ENCODE measurements at regions not wholly inside any gene's neighbourhood (a gene's known extent, or its start where the extent isn't known, plus 50 kb on each side); places are given as distances from the start of the nearest gene placed in this dataset.

- in situ Hi-C loops (cut with MboI; ENCODE audit: low sequenced_read_pairs, unreplicated experiment) = no loop called here
These were observed 505.2 kb downstream of the PLPP3 start for GRCh38 chr1:56074007-56074651.

GRCh38 chr1:56073614-56074006 is 505.8 kb downstream of the PLPP3 start:
- in situ Hi-C loops (cut with MboI; ENCODE audit: low sequenced_read_pairs, unreplicated experiment) = no loop called here
- no peak for TF ChIP-seq CTCF (IDR thresholded peaks at IDR 0.05; ENCODE audit: borderline replicate concordance, control extremely low read depth, extremely low read depth, insufficient read depth, missing control alignments)
- DNase-seq (ENCODE audit: low spot score) = no peak

More at GRCh38 chr1:56074007-56074651, 505.2 kb downstream of the PLPP3 start:
- TF ChIP-seq CTCF (IDR thresholded peaks at IDR 0.05; ENCODE audit: borderline replicate concordance, control extremely low read depth, extremely low read depth, insufficient read depth, missing control alignments) = no peak
- no peak for DNase-seq (ENCODE audit: low spot score)

- TF ChIP-seq CTCF (IDR thresholded peaks at IDR 0.05; ENCODE audit: borderline replicate concordance, control extremely low read depth, extremely low read depth, insufficient read depth, missing control alignments) = no peak
- in situ Hi-C loops (cut with MboI; ENCODE audit: low sequenced_read_pairs, unreplicated experiment) = no loop called here
- DNase-seq (ENCODE audit: low spot score) = no peak
These were observed 506.2 kb downstream of the PLPP3 start for GRCh38 chr1:56073206-56073605.

- TF ChIP-seq CTCF (IDR thresholded peaks at IDR 0.05; ENCODE audit: borderline replicate concordance, control extremely low read depth, extremely low read depth, insufficient read depth, missing control alignments) = no peak
- in situ Hi-C loops (cut with MboI; ENCODE audit: low sequenced_read_pairs, unreplicated experiment) = no loop called here
- no peak for DNase-seq (ENCODE audit: low spot score)
These were observed 507.1 kb downstream of the PLPP3 start for GRCh38 chr1:56072310-56072709.

- DNase-seq (ENCODE audit: low spot score) = no peak
- no peak for TF ChIP-seq CTCF (IDR thresholded peaks at IDR 0.05; ENCODE audit: borderline replicate concordance, control extremely low read depth, extremely low read depth, insufficient read depth, missing control alignments)
- in situ Hi-C loops (cut with MboI; ENCODE audit: low sequenced_read_pairs, unreplicated experiment) = no loop called here
These were observed 508.0 kb downstream of the PLPP3 start for GRCh38 chr1:56071351-56071750.

GRCh38 chr1:56070601-56071000 is 508.8 kb downstream of the PLPP3 start:
- in situ Hi-C loops (cut with MboI; ENCODE audit: low sequenced_read_pairs, unreplicated experiment) = no loop called here

More at GRCh38 chr1:56070601-56071000, 508.8 kb downstream of the PLPP3 start:
- TF ChIP-seq CTCF (IDR thresholded peaks at IDR 0.05; ENCODE audit: borderline replicate concordance, control extremely low read depth, extremely low read depth, insufficient read depth, missing control alignments) = no peak
- DNase-seq (ENCODE audit: low spot score) = no peak

Measured in GM13976 (cell line).